HG03095 (cell line): ENCODE measurements at regions not wholly inside any gene's neighbourhood (a gene's known extent, or its start where the extent isn't known, plus 50 kb on each side); places are given as distances from the start of the nearest gene placed in this dataset.
"Not testable (repeated sequence)": the region's sequence is repeated elsewhere in the genome, so short reads cannot be mapped to it uniquely, and the experiment has no call there.

ENCODE experiments used
- ATAC-seq: cut with Tn5 transposase; IDR thresholded peaks from one replicate; pipeline ENCODE4 v1.9.1; 2021; ENCODE audit warnings: moderate library complexity; ENCODE audit not compliant: unreplicated experiment

GRCh38 chr15:21718108-21718507 is 159.4 kb downstream of the POTEB start:
- ATAC-seq, result peak; percentile 71

GRCh38 chr15:21717661-21718060 is 159.9 kb downstream of the POTEB start:
- ATAC-seq, result peak; percentile 17

- ATAC-seq, result peak; percentile 93
Measured at GRCh38 chr15:21705480-21705879, 172.1 kb downstream of the POTEB start.

GRCh38 chr15:21698620-21699019 is 178.9 kb downstream of the POTEB start:
- ATAC-seq, result not testable (repeated sequence)

- ATAC-seq, result not testable (repeated sequence)
Measured at GRCh38 chr15:21695089-21695488, 182.4 kb downstream of the POTEB start.

- not testable (repeated sequence) for ATAC-seq
Measured at GRCh38 chr15:21692471-21693102, 184.9 kb downstream of the POTEB start.

- peak; percentile 85 for ATAC-seq
Measured at GRCh38 chr15:21656798-21657397, 216.6 kb upstream of the POTEB3 start.

- ATAC-seq, result peak; percentile 24
Measured at GRCh38 chr15:21656114-21656746, 215.9 kb upstream of the POTEB3 start.

GRCh38 chr15:21653707-21654106 is 213.4 kb upstream of the POTEB3 start:
- not testable (repeated sequence) for ATAC-seq

- not testable (repeated sequence) for ATAC-seq
Measured at GRCh38 chr15:21638770-21639169, 198.5 kb upstream of the POTEB3 start.

GRCh38 chr15:21626694-21627093 is 186.4 kb upstream of the POTEB3 start:
- not testable (repeated sequence) for ATAC-seq

GRCh38 chr15:21609223-21609622 is 168.9 kb upstream of the POTEB3 start:
- ATAC-seq, result not testable (repeated sequence)

GRCh38 chr15:21565426-21565825 is 125.1 kb upstream of the POTEB3 start:
- ATAC-seq, result not testable (repeated sequence)

- ATAC-seq, result not testable (repeated sequence)
Measured at GRCh38 chr15:21551809-21552208, 111.5 kb upstream of the POTEB3 start.

GRCh38 chr15:21546182-21546903 is 106.0 kb upstream of the POTEB3 start:
- ATAC-seq, result not testable (repeated sequence)

GRCh38 chr15:21532785-21533184 is 92.5 kb upstream of the POTEB3 start:
- ATAC-seq, result not testable (repeated sequence)

GRCh38 chr15:21516248-21516647 is 75.9 kb upstream of the POTEB3 start:
- ATAC-seq, result not testable (repeated sequence)

GRCh38 chr15:21515296-21515695 is 75.0 kb upstream of the POTEB3 start:
- not testable (repeated sequence) for ATAC-seq

- not testable (repeated sequence) for ATAC-seq
Measured at GRCh38 chr15:21503021-21503420, 62.7 kb upstream of the POTEB3 start.
